SK-N-SH (cell line): ENCODE measurements at regions not wholly inside any gene's neighbourhood (a gene's known extent, or its start where the extent isn't known, plus 50 kb on each side); places are given as distances from the start of the nearest gene placed in this dataset.

Experiments used
- CTCF ChIA-PET: fragments of 300-600, 350-600 bp; formaldehyde crosslinking; extraction: SDS; loops from one replicate; lab custom pipeline; 2021; lab: Yijun Ruan, JAX
- POLR2A ChIA-PET: fragments of 350-600 bp; sonication (Branson Sonifier 250); formaldehyde crosslinking; extraction: SDS; loops from one replicate; lab custom pipeline; 2020; ENCODE audit warnings: antibody characterized with exemption, inconsistent platforms; lab: Yijun Ruan, JAX
- DNase-seq: peaks from one replicate; pipeline ENCODE4 v3.0.0; 2012
- H2AFZ ChIP-seq: fragments of 200-600 bp; sonication (generic); 2 replicates; pipeline ENCODE4 v1.8.1; 2016; ENCODE audit warnings: antibody characterized with exemption, mild to moderate bottlenecking, low read depth
- H3F3A ChIP-seq: fragments of 200-600 bp; sonication (generic); replicated peaks from 2 replicates; pipeline ENCODE3; 2016; ENCODE audit warnings: antibody characterized with exemption, mild to moderate bottlenecking; ENCODE audit not compliant: insufficient read depth
- H3K27ac ChIP-seq, 2 experiments: fragments of 200-500 bp in 1 of 2; fragments of 200-600 bp in 1 of 2; sonication (Bioruptor generic) in 1 of 2; sonication (generic), shearing (Covaris generic) in 1 of 2; 2 replicates each; pipeline versions ENCODE4 v1.5.1 to v1.6.1; 2014 to 2016; ENCODE audit warnings: low read depth in 2 of 2, inconsistent platforms in 1 of 2, low read length in 1 of 2, mild to moderate bottlenecking in 1 of 2, mixed read lengths in 1 of 2
- H3K27me3 ChIP-seq: fragments of 200-600 bp; sonication (generic), shearing (Covaris generic); 2 replicates; pipeline ENCODE4 v1.6.1; 2016; ENCODE audit warnings: mixed run types; ENCODE audit not compliant: insufficient read depth
- H3K36me3 ChIP-seq, 2 experiments: fragments of 200-500 bp in 1 of 2; fragments of 200-600 bp in 1 of 2; sonication (Bioruptor generic) in 1 of 2; sonication (generic) in 1 of 2; replicated peaks in 1 of 2; 2 replicates each; pipeline versions ENCODE3 to v1.5.1; 2014 to 2016; ENCODE audit warnings: low read length in 1 of 2, mild to moderate bottlenecking in 1 of 2; ENCODE audit not compliant: insufficient read depth in 2 of 2, control insufficient read depth in 1 of 2
- H3K4me1 ChIP-seq, 2 experiments: fragments of 200-500 bp in 1 of 2; fragments of 200-600 bp in 1 of 2; sonication (Bioruptor generic) in 1 of 2; sonication (generic), shearing (Covaris generic) in 1 of 2; 2 replicates each; pipeline versions ENCODE4 v1.5.1 to v1.6.1; 2014 to 2016; ENCODE audit warnings: low read depth in 1 of 2, low read length in 1 of 2, mixed run types in 1 of 2; ENCODE audit not compliant: insufficient read depth in 2 of 2, control insufficient read depth in 1 of 2
- H3K4me2 ChIP-seq: fragments of 200-600 bp; sonication (generic), shearing (Covaris generic); 2 replicates; pipeline ENCODE4 v1.6.1; 2017; ENCODE audit warnings: mixed run types
- H3K4me3 ChIP-seq, 2 experiments: fragments of 200-500 bp in 1 of 2; fragments of 200-600 bp in 1 of 2; sonication (Bioruptor generic) in 1 of 2; sonication (generic), shearing (Covaris generic) in 1 of 2; 2 replicates each; pipeline versions ENCODE4 v1.5.1 to v1.8.1; 2014 to 2016; ENCODE audit warnings: low read depth in 2 of 2, inconsistent platforms in 1 of 2, low read length in 1 of 2, mild to moderate bottlenecking in 1 of 2, mixed read lengths in 1 of 2, moderate library complexity in 1 of 2
- H3K79me2 ChIP-seq: fragments of 200-600 bp; sonication (generic); 2 replicates; pipeline ENCODE4 v1.8.1; 2017; ENCODE audit warnings: mild to moderate bottlenecking; ENCODE audit not compliant: insufficient read depth
- H3K9ac ChIP-seq: fragments of 200-600 bp; sonication (generic); 2 replicates; pipeline ENCODE4 v1.6.1; 2017; ENCODE audit warnings: mixed run types
- H3K9me2 ChIP-seq: fragments of 200-600 bp; sonication (generic); 2 replicates; pipeline ENCODE4 v1.6.1; 2017; ENCODE audit warnings: mixed run types
- H3K9me3 ChIP-seq: fragments of 200-600 bp; sonication (generic); 2 replicates; pipeline ENCODE4 v1.6.1; 2017; ENCODE audit warnings: mixed run types, mild to moderate bottlenecking, moderate library complexity
- H4K20me1 ChIP-seq: fragments of 200-600 bp; sonication (generic); 2 replicates; pipeline ENCODE4 v1.6.1; 2017; ENCODE audit warnings: mild to moderate bottlenecking, mixed run types; ENCODE audit not compliant: insufficient read depth
- CHD2 ChIP-seq: fragments of 150-350 bp; IDR thresholded peaks from 2 replicates; pipeline ENCODE4 v1.6.1; 2018; ENCODE audit warnings: low read length; ENCODE audit not compliant: partially characterized antibody
- CTCF ChIP-seq: fragments of 200-600 bp; sonication (generic); IDR thresholded peaks from 2 replicates; pipeline ENCODE4 v1.6.1; 2017; ENCODE audit warnings: antibody characterized with exemption, mild to moderate bottlenecking, moderate library complexity
- EZH2phosphoT487 ChIP-seq: fragments of 200-600 bp; sonication (generic); IDR thresholded peaks from 2 replicates; pipeline ENCODE4 v1.6.1; 2017; ENCODE audit warnings: low read depth, mixed run types, mild to moderate bottlenecking, antibody characterized with exemption, moderate library complexity, borderline replicate concordance
- FOSL2 ChIP-seq: IDR thresholded peaks from 2 replicates; pipeline ENCODE4 v1.4.0; 2012; ENCODE audit warnings: low read depth, mild to moderate bottlenecking, moderate library complexity, borderline replicate concordance
- FOXM1 ChIP-seq: IDR thresholded peaks from 2 replicates; pipeline ENCODE4 v1.4.0; 2012; ENCODE audit warnings: low read depth, mild to moderate bottlenecking
- GATA2 ChIP-seq: sonication (generic); formaldehyde crosslinking; IDR thresholded peaks from 2 replicates; pipeline ENCODE4 v1.5.0; 2020; ENCODE audit warnings: mild to moderate bottlenecking, missing genetic modification reagents
- IRF3 ChIP-seq: fragments of 150-350 bp; IDR thresholded peaks from 2 replicates; pipeline ENCODE4 v1.6.1; 2016; ENCODE audit warnings: mild to moderate bottlenecking, low read depth, low read length
- PBX3 ChIP-seq: IDR thresholded peaks from 2 replicates; pipeline ENCODE4; 2012
- POLR2AphosphoS5 ChIP-seq: IDR thresholded peaks from 2 replicates; pipeline ENCODE4 v1.6.1; 2012; ENCODE audit warnings: low read depth, low read length
- RXRA ChIP-seq: IDR thresholded peaks from 2 replicates; pipeline ENCODE4 v1.4.0; 2012; ENCODE audit warnings: low read depth, mild to moderate bottlenecking, borderline replicate concordance
- SIN3A ChIP-seq: IDR thresholded peaks from 2 replicates; pipeline ENCODE4 v1.6.1; 2012; ENCODE audit warnings: low read depth, mild to moderate bottlenecking, low read length, moderate library complexity, borderline replicate concordance
- USF2 ChIP-seq: fragments of 150-350 bp; IDR thresholded peaks from 2 replicates; pipeline ENCODE4 v1.6.1; 2017; ENCODE audit warnings: antibody characterized with exemption, low read length, low read depth, borderline replicate concordance
- ZBTB33 ChIP-seq: IDR thresholded peaks from 2 replicates; pipeline ENCODE4 v1.4.0; 2012; ENCODE audit warnings: low read depth, borderline replicate concordance
- WGBS: methylation state at CpG from one replicate; pipeline ENCODE4 v1.1.6; 2017; ENCODE audit warnings: low lambda C conversion rate; 5-methylcytosine and 5-hydroxymethylcytosine counted together

- no peaks in the 10 kb centered on the region for H3K9me3 ChIP-seq
- no peaks in the 10 kb centered on the region for H3K79me2 ChIP-seq
- H3K27ac ChIP-seq = no peak overlapping the region
- no peaks in the 10 kb centered on the region for H3K4me1 ChIP-seq
- no peaks in the 10 kb centered on the region for H3K9me2 ChIP-seq
- no peaks in the 10 kb centered on the region for H3K27me3 ChIP-seq
- H3K36me3 ChIP-seq = no peaks in the 10 kb centered on the region
- ChIA-PET CTCF (no interaction called here), POLR2A (no interaction called here)
- TF ChIP-seq USF2 (no peak), FOXM1 (no peak), SIN3A (no peak), ZBTB33 (no peak), GATA2 (CRISPR knock-in tag) (no peak), FOSL2 (no peak), POLR2AphosphoS5 (no peak), CHD2 (no peak), EZH2phosphoT487 (no peak), IRF3 (no peak)
- H3F3A ChIP-seq = no peaks in the 10 kb centered on the region
- no peak overlapping the region for H3K9ac ChIP-seq
- no peak overlapping the region for H3K4me2 ChIP-seq
- DNase-seq = no peak
- H2AFZ ChIP-seq = no peak overlapping the region
- no peaks in the 10 kb centered on the region for H4K20me1 ChIP-seq
- no peak overlapping the region for H3K4me3 ChIP-seq
Observed at GRCh38 chr5:63648376-63648775, 313.9 kb downstream of the HTR1A start.

- Histone ChIP-seq H2AFZ (no peak overlapping the region), H3K9me3 (no peaks in the 10 kb centered on the region), H3K27ac (no peak overlapping the region), H3K27me3 (no peaks in the 10 kb centered on the region), H3K4me3 (no peak overlapping the region), H3K79me2 (no peaks in the 10 kb centered on the region), H3K9ac (no peak overlapping the region), H3K9me2 (no peaks in the 10 kb centered on the region), H4K20me1 (no peaks in the 10 kb centered on the region), H3K4me2 (no peak overlapping the region), H3K36me3 (no peaks in the 10 kb centered on the region), H3K4me1 (no peaks in the 10 kb centered on the region), H3F3A (no peaks in the 10 kb centered on the region)
- POLR2A ChIA-PET = no interaction called here
- CTCF ChIA-PET = no interaction called here
- 12% methylated on average over 4 of the region's 4 CpGs for WGBS
- DNase-seq = no peak
- TF ChIP-seq RXRA = no peak
- no peak for TF ChIP-seq SIN3A
- TF ChIP-seq USF2 = no peak
- no peak for TF ChIP-seq PBX3
- TF ChIP-seq CTCF = no peak
- no peak for TF ChIP-seq FOSL2
Observed at GRCh38 chr5:63629951-63630630, 332.2 kb downstream of the HTR1A start.
